ENCODE measurements at regions not wholly inside any gene's neighbourhood (a gene's known extent, or its start where the extent isn't known, plus 50 kb on each side); places are given as distances from the start of the nearest gene placed in this dataset.

DNA sequence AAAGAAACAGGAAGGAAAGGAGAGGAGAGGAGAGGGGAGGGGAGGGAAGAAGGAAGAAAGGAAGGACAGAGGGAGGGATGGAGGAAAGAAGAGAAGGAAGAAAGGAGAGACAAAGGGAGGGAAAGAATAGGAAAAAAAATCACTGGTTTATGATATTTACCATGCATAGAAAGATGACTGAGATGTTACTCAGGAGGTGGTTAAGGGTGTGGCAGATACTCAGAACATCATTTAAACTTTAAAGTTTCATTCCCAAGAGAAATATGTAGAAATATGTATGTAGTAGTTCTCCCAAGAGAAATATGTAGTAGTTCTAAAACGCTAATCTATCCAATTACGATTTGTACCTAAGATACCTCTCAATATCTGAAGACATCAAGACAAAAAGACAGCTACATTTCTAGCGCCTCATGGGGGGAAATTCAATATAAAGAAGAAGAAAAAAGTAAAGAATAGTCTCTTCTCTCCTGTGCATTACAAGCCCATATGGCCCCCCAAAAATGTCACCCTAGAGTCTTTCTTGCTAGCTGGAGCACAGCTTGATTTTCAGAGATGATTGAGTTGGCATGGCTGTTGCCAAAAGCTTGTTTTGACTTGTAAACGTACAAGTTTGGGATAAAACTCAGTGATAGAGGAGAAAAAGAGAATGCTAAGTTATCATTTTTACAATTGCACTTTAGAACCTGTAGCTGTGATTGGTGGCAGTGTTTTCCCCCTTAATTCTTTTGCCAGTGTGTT, 539.2 kb downstream of the CDH26 start:
- Histone ChIP-seq H3K79me2 (ENCODE audit: control insufficient read depth in 1 of 2, insufficient read depth in 2 of 2, low read length in 2 of 2) (no peaks in the 10 kb centered on the region), H3K36me3 (ENCODE audit: control insufficient read depth in 2 of 4, insufficient read depth in 4 of 4, low read length in 3 of 4) (no peaks in the 10 kb centered on the region), H3K9ac (replicated peaks in 1 of 4; ENCODE audit: extremely low read depth in 1 of 4, low read depth in 3 of 4, low read length in 3 of 4) (no peak overlapping the region), H3K18ac (ENCODE audit: extremely low read depth, low read length) (no peak overlapping the region), H3K23me2 (ENCODE audit: low read depth, low read length) (peaks cover 13% of the 10 kb centered on the region; the same call in 1 of the 2 replicates), H3K4me3 (ENCODE audit: extremely low read depth in 1 of 4, insufficient read depth in 2 of 4, low read depth in 3 of 4, low read length in 4 of 4) (no peak overlapping the region), H3K27ac (ENCODE audit: low read depth, low read length) (no peak overlapping the region), H2BK15ac (ENCODE audit: low read length) (no peak overlapping the region), H4K5ac (ENCODE audit: insufficient read length, low read depth, low read length) (no peak overlapping the region), H2AK5ac (ENCODE audit: low read depth, low read length) (no peak overlapping the region), H3K56ac (replicated peaks; ENCODE audit: insufficient read length, low read depth, low read length) (no peak overlapping the region), H4K20me1 (replicated peaks in 1 of 2; ENCODE audit: control insufficient read depth in 1 of 2, insufficient read depth in 2 of 2, low read length in 2 of 2) (no peaks in the 10 kb centered on the region), H2BK5ac (ENCODE audit: low read depth, low read length) (no peak overlapping the region), H2BK20ac (ENCODE audit: low read length) (no peak overlapping the region), H2AFZ (ENCODE audit: low read length) (no peak overlapping the region), H3K4me1 (replicated peaks in 1 of 4; ENCODE audit: control insufficient read depth in 3 of 4, insufficient read depth in 4 of 4, low read length in 3 of 4) (peaks cover 0 to 2% (median 0%) of the 10 kb centered on the region in 4 experiments; a peak in 1 of 7 replicates), H4K91ac (replicated peaks; ENCODE audit: insufficient read length, low read length) (no peak overlapping the region), H3K14ac (ENCODE audit: insufficient read length) (no peak overlapping the region), H3K4me2 (ENCODE audit: insufficient read depth in 1 of 2, low read depth in 2 of 2, low read length in 2 of 2) (no peak overlapping the region), H2BK120ac (replicated peaks; ENCODE audit: low read depth, low read length) (no peak overlapping the region), H3K23ac (ENCODE audit: insufficient read length) (no peak overlapping the region), H3K9me3 (ENCODE audit: insufficient read depth in 2 of 2, low read depth in 1 of 2, low read length in 1 of 2) (no peaks in the 10 kb centered on the region), H3K4ac (replicated peaks; ENCODE audit: insufficient read length, low read depth, low read length) (no peak overlapping the region), H2BK12ac (ENCODE audit: low read depth, low read length) (no peak overlapping the region), H3K79me1 (ENCODE audit: low read depth, low read length) (no peaks in the 10 kb centered on the region), H3K27me3 (replicated peaks in 1 of 4; ENCODE audit: control insufficient read depth in 3 of 4, extremely low read depth in 1 of 4, insufficient read depth in 3 of 4, low read length in 3 of 4) (peaks cover 0 to 2% (median 0%) of the 10 kb centered on the region in 4 experiments; a peak in 1 of 7 replicates), H4K8ac (ENCODE audit: extremely low read depth, insufficient read depth, low read length) (no peak overlapping the region)
- WGBS, 2 experiments (ENCODE audit: extremely low coverage in 1 of 2, insufficient coverage in 1 of 2, insufficient read length in 1 of 2, insufficient replicate concordance in 2 of 2, low coverage in 1 of 2, low lambda C conversion rate in 2 of 2, missing lambda C conversion rate in 1 of 2) = 71% methylated on average over 4 of the region's 4 CpGs; no CpG with 5 or more reads in 1 of the 2 experiments
- CTCF ChIA-PET (ENCODE audit: partially characterized antibody) = interaction anchor here (0.7 to 1.2 kb wide), 2 partner anchors 232 to 1081 kb away, joined by 3 read pairs; no protein-coding TSS in a partner anchor
- FAIRE-seq = no peak
- POLR2A ChIA-PET (ENCODE audit: partially characterized antibody) = no interaction called here
- no peak for DNase-seq (ENCODE audit: low read depth in 1 of 2, low spot score in 2 of 2)
- TF ChIP-seq GABPA (IDR thresholded peaks at IDR 0.05; ENCODE audit: borderline replicate concordance, insufficient read depth, low read length) (no peak), RFX5 (IDR thresholded peaks at IDR 0.05; ENCODE audit: borderline replicate concordance, low read depth, low read length) (no peak), CTBP2 (IDR thresholded peaks at IDR 0.05; ENCODE audit: borderline replicate concordance, insufficient read depth, insufficient read length, low read length) (no peak), TAF7 (optimal IDR thresholded peaks at IDR 0.05; ENCODE audit: borderline replicate concordance, low read depth, low read length) (no peak), POLR2AphosphoS5 (IDR thresholded peaks at IDR 0.05; ENCODE audit: low read depth, low read length) (no peak), CREB1 (IDR thresholded peaks at IDR 0.05) (no peak), SUZ12 (IDR thresholded peaks at IDR 0.05; ENCODE audit: low read length) (no peak), KDM4A (IDR thresholded peaks at IDR 0.05; ENCODE audit: low read depth, low read length, severe bottlenecking) (no peak), SIN3A (conservative IDR thresholded peaks at IDR 0.05 in 1 of 2, IDR thresholded peaks at IDR 0.05 in 1 of 2; ENCODE audit: low read depth in 1 of 2, low read length in 2 of 2) (no peak), TAF1 (IDR thresholded peaks at IDR 0.05; ENCODE audit: low read depth, low read length) (no peak), BACH1 (IDR thresholded peaks at IDR 0.05; ENCODE audit: low read length) (no peak), KDM1A (IDR thresholded peaks at IDR 0.05; ENCODE audit: borderline replicate concordance, low read length) (no peak), RAD21 (IDR thresholded peaks at IDR 0.05 in 1 of 2, conservative IDR thresholded peaks at IDR 0.05 in 1 of 2; ENCODE audit: low read depth in 2 of 2, low read length in 2 of 2) (no peak)

Measured in H1 (cell line).